T-helper 17 cell (primary cell): ENCODE measurements at regions not wholly inside any gene's neighbourhood (a gene's known extent, or its start where the extent isn't known, plus 50 kb on each side); places are given as distances from the start of the nearest gene placed in this dataset.
"Not testable (repeated sequence)": the region's sequence is repeated elsewhere in the genome, so short reads cannot be mapped to it uniquely, and the experiment has no call there.

Source experiments
- ATAC-seq: fragments of 150-1000 bp; cut with Tn5 transposase; 2 replicates; pipeline ENCODE4 v1.10.0; 2021; ENCODE audit warnings: mild to moderate bottlenecking, moderate library complexity
- DNase-seq, 3 donors: peaks; one replicate each; pipeline versions ENCODE4 v3.0.0 to v3.0.0-alpha.2; 2020 to 2021
- H3K9me3 ChIP-seq: one replicate; pipeline ENCODE4 v1.7.0; 2013; ENCODE audit warnings: low read length, mild to moderate bottlenecking; ENCODE audit not compliant: control insufficient read depth, poor library complexity, severe bottlenecking
- H3K27ac Mint-ChIP-seq: one replicate; pipeline ENCODE4 v1.8.0; 2022; ENCODE audit warnings: mild to moderate bottlenecking, moderate library complexity, mixed read lengths
- H3K27me3 Mint-ChIP-seq: one replicate; pipeline ENCODE4 v1.8.0; 2022; ENCODE audit warnings: mixed read lengths
- H3K36me3 Mint-ChIP-seq: one replicate; pipeline ENCODE4 v1.8.0; 2022; ENCODE audit warnings: low read depth, mixed read lengths
- H3K4me1 Mint-ChIP-seq: one replicate; pipeline ENCODE4 v1.8.0; 2022; ENCODE audit warnings: mild to moderate bottlenecking, mixed read lengths
- H3K4me3 Mint-ChIP-seq: one replicate; pipeline ENCODE4 v1.8.0; 2022; ENCODE audit warnings: mild to moderate bottlenecking, moderate library complexity, mixed read lengths

DNA sequence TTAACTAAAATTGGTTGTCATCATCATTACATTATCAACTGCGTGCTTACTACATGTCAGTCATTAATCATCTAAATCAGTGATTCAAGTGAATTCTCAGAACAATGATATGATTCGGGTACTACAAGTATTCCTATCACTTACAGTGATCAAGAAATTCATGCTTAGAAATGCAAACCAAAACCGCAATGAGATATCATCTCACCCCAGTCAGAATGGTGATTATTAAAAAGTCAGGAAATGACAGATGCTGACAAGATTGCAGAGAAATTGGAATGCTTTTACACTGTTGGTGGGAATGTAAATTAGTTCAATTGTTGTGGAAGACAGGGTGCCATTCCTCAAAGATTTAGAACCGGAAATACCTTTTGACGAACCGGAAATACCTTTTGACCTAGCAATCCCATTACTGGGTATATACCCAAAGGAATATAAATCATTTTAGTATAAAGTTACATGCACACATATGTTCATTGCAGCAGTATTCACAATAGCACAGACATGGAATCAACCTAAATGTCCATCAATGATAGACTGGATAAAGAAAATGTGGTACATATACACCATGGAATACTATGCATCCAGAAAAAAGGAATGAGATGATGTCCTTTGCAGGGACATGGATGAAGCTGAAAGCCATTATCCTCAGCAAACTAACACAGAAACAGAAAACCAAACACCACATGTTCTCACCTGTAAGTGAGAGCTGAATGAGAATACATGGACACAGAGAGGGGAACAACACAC is 124.4 kb downstream of the KCNJ2 start:
- H3K4me1 Mint-ChIP-seq, H3K27me3 Mint-ChIP-seq, DNase-seq, H3K36me3 Mint-ChIP-seq, H3K27ac Mint-ChIP-seq, H3K4me3 Mint-ChIP-seq, H3K9me3 ChIP-seq, ATAC-seq: not testable (repeated sequence)

DNA sequence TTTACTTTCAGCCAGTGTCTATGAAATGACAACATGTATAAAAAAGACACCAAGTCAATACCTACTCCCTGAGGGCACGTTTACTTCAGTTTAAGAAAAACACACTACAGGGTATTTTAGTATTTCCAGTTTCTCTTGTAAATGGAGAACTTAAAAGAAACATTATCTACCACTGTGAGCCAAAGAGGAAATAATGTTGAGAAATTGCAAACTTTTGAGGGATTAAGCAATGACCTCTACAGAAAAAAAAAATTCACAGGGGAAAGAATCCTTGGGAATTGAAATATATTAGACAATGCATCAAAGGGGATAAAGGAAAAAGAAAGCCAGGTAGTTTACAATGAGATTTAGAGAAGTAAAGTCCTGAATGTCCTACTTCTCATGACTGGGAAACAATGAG is 126.0 kb downstream of the KCNJ2 start:
- DNase-seq: no peak
- no peak for ATAC-seq
- no peak overlapping the region for H3K4me3 Mint-ChIP-seq
- no peak overlapping the region for H3K27ac Mint-ChIP-seq
- no peaks in the 10 kb centered on the region for H3K27me3 Mint-ChIP-seq
- H3K4me1 Mint-ChIP-seq: no peaks in the 10 kb centered on the region
- no peaks in the 10 kb centered on the region for H3K36me3 Mint-ChIP-seq
- no peaks in the 10 kb centered on the region for H3K9me3 ChIP-seq

DNA sequence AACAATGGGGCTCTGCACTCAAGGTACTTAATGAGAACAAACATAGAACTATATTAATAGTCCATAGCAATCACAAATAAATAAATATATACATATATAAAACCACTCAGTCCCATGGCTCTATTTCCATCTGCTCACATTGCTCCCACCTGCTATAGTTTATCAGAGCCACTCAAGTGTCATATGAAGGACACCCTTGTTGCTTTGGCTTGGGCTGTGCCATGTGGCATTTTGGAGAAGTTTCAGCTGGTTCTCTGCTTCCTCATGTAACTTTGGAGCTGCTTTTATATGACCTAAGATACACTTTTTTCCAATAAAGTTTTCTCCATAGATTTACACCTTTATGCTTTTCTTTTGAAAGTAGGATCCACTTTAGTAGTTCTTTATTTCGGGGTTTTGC is 126.4 kb downstream of the KCNJ2 start:
- no peak overlapping the region for H3K4me3 Mint-ChIP-seq
- H3K4me1 Mint-ChIP-seq: no peaks in the 10 kb centered on the region
- ATAC-seq (no peak), DNase-seq (no peak)
- H3K27ac Mint-ChIP-seq: no peak overlapping the region
- no peaks in the 10 kb centered on the region for H3K36me3 Mint-ChIP-seq
- H3K9me3 ChIP-seq: no peaks in the 10 kb centered on the region
- no peaks in the 10 kb centered on the region for H3K27me3 Mint-ChIP-seq

DNA sequence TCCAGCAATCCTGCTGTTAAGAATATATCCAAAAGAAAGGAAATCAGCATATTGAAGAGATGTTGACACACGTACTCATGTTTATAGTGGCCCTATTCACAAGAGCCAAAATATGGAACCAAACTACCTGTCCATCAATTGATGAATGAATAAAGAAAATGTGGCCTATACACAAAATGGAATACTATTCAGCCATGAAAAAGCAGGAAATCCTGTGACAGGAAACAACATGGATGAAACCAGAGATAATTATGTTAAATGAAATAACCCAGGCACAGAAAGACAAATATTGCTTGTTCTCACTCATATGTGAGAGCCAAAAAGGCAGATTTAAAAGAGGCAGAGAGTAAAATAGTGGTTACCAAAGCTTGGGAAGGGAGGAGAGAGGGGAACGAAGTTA is 127.1 kb downstream of the KCNJ2 start:
- no peaks in the 10 kb centered on the region for H3K4me1 Mint-ChIP-seq

DNA sequence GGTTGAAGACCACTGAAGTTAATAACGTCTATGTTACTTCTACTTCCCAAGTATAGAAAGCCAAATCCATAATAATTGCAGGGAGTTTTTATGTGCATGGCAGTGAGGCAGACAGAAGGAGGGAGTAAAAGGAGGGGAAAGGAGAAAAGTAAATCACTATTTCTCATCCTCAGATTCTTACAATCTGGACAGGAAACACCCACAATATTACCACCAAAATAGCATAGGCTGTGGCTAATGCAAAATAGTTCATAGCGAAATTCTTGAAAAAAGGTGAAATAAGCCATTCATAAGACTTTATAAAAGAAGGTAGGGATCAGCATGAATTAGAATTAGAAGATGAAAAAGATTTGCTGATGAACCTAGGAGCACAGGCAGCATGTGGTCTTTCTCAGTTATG is 128.1 kb downstream of the KCNJ2 start:
- Mint-ChIP-seq H3K4me1 (no peaks in the 10 kb centered on the region), H3K4me3 (no peak overlapping the region), H3K27me3 (no peaks in the 10 kb centered on the region), H3K27ac (no peak overlapping the region), H3K36me3 (no peaks in the 10 kb centered on the region)
- DNase-seq (no peak), ATAC-seq (no peak)
- H3K9me3 ChIP-seq: no peaks in the 10 kb centered on the region

More for the DNA sequence above, 127.1 kb downstream of the KCNJ2 start:
- Mint-ChIP-seq H3K27ac (no peak overlapping the region), H3K4me3 (no peak overlapping the region), H3K27me3 (no peaks in the 10 kb centered on the region), H3K36me3 (no peaks in the 10 kb centered on the region)
- ATAC-seq (no peak), DNase-seq (no peak)
- no peaks in the 10 kb centered on the region for H3K9me3 ChIP-seq

- H3K9me3 ChIP-seq: no peaks in the 10 kb centered on the region
- no peak for DNase-seq
- Mint-ChIP-seq H3K36me3 (no peaks in the 10 kb centered on the region), H3K4me3 (no peak overlapping the region), H3K4me1 (no peaks in the 10 kb centered on the region), H3K27me3 (no peaks in the 10 kb centered on the region), H3K27ac (no peak overlapping the region)
- no peak for ATAC-seq
These were observed 129.7 kb downstream of the KCNJ2 start for GRCh38 chr17:70298929-70299531.

- H3K27me3 Mint-ChIP-seq: no peaks in the 10 kb centered on the region
These were observed 138.3 kb downstream of the KCNJ2 start for GRCh38 chr17:70307430-70308225.

GRCh38 chr17:70308618-70309017 is 139.3 kb downstream of the KCNJ2 start:
- no peaks in the 10 kb centered on the region for H3K27me3 Mint-ChIP-seq
- no peaks in the 10 kb centered on the region for H3K36me3 Mint-ChIP-seq
- H3K4me3 Mint-ChIP-seq: no peak overlapping the region
- H3K27ac Mint-ChIP-seq: no peak overlapping the region
- H3K9me3 ChIP-seq: no peaks in the 10 kb centered on the region
- no peaks in the 10 kb centered on the region for H3K4me1 Mint-ChIP-seq
- no peak for ATAC-seq
- DNase-seq: no peak

More at GRCh38 chr17:70307430-70308225, 138.3 kb downstream of the KCNJ2 start:
- no peaks in the 10 kb centered on the region for H3K36me3 Mint-ChIP-seq
- no peak overlapping the region for H3K27ac Mint-ChIP-seq
- ATAC-seq (no peak), DNase-seq (no peak)
- H3K9me3 ChIP-seq: no peaks in the 10 kb centered on the region
- H3K4me1 Mint-ChIP-seq: no peaks in the 10 kb centered on the region
- no peak overlapping the region for H3K4me3 Mint-ChIP-seq

DNA sequence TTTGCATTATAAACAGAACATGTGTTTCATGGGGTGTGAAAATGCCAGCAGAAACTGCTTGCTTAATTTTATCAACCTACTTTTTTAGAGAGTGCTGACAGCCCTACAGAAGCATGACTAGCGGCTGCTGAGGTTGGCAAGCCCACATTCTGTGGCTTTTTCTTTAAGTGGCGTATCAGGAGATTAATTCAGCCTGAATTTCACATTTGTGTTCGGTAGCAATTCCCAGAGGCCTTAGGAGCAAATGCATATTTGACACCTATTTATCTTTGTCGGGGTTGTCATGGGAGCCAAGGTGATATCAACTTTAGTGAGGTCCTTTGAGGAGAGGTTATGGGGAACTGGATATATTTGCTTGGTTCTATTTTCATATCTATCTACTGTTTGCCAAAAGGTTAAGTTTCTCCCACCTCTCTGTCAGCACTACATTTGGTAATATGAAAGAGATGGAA is 140.9 kb downstream of the KCNJ2 start:
- no peak for DNase-seq
- H3K4me3 Mint-ChIP-seq: no peak overlapping the region
- no peaks in the 10 kb centered on the region for H3K9me3 ChIP-seq
- H3K27me3 Mint-ChIP-seq: no peaks in the 10 kb centered on the region
- H3K27ac Mint-ChIP-seq: no peak overlapping the region
- no peaks in the 10 kb centered on the region for H3K36me3 Mint-ChIP-seq
- H3K4me1 Mint-ChIP-seq: no peaks in the 10 kb centered on the region
- no peak for ATAC-seq

GRCh38 chr17:70313086-70313852 is 143.9 kb downstream of the KCNJ2 start:
- DNase-seq: no peak
- no peaks in the 10 kb centered on the region for H3K36me3 Mint-ChIP-seq

DNA sequence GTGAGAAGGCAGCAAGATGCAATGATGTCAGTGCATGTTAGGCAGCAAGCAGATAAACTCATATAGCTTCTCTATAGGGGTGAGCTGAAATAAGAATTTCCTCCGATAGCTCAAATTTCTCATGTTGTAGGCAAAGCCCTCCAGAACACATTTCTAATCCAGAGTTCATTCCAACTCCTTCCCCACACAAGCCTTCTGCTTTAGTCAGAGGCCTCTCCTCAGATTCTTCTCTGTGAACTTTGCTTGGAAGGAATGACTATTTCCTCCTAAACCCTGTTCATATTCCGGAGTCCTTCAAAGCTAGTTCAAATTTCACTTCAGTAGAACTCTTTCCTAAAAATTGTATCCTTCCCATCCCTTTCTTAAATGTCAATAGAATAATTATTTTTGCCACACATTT is 144.8 kb downstream of the KCNJ2 start:
- Mint-ChIP-seq H3K4me3 (no peak overlapping the region), H3K27me3 (no peaks in the 10 kb centered on the region), H3K36me3 (no peaks in the 10 kb centered on the region), H3K4me1 (no peaks in the 10 kb centered on the region), H3K27ac (no peak overlapping the region)
- no peak for DNase-seq
- ATAC-seq: no peak
- H3K9me3 ChIP-seq: no peaks in the 10 kb centered on the region

More at GRCh38 chr17:70313086-70313852, 143.9 kb downstream of the KCNJ2 start:
- no peak for ATAC-seq
- H3K4me3 Mint-ChIP-seq: no peak overlapping the region
- H3K9me3 ChIP-seq: no peaks in the 10 kb centered on the region
- no peaks in the 10 kb centered on the region for H3K27me3 Mint-ChIP-seq
- H3K4me1 Mint-ChIP-seq: no peaks in the 10 kb centered on the region
- no peak overlapping the region for H3K27ac Mint-ChIP-seq

- H3K9me3 ChIP-seq: no peaks in the 10 kb centered on the region
- Mint-ChIP-seq H3K4me1 (no peaks in the 10 kb centered on the region), H3K27ac (no peak overlapping the region), H3K36me3 (no peaks in the 10 kb centered on the region), H3K4me3 (no peak overlapping the region), H3K27me3 (no peaks in the 10 kb centered on the region)
- ATAC-seq (no peak), DNase-seq (no peak)
These were observed 145.2 kb downstream of the KCNJ2 start for GRCh38 chr17:70314506-70314905.

DNA sequence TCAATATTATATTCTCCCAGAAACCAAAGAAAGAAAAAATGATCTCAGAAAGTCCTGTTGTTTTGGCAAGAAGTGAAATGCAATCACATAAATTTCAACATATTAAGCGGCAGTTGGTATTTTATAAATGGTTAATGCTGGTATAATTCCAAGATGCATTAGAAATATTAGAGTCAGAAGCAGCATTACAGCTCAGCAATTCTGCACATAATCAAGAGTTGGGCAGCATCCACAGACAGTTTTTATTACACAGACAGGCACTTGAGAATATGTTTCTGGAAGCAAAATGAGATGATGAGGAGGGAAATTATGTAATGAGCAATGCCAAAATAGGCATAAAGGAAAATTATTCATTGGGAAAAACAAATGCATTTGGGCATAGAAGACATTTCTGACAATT is 148.1 kb downstream of the KCNJ2 start:
- no peaks in the 10 kb centered on the region for H3K9me3 ChIP-seq
- Mint-ChIP-seq H3K36me3 (no peaks in the 10 kb centered on the region), H3K27ac (no peak overlapping the region), H3K4me3 (no peak overlapping the region), H3K4me1 (no peaks in the 10 kb centered on the region), H3K27me3 (no peaks in the 10 kb centered on the region)
- DNase-seq (no peak), ATAC-seq (no peak)
